ENCODE measurements at regions not wholly inside any gene's neighbourhood (a gene's known extent, or its start where the extent isn't known, plus 50 kb on each side); places are given as distances from the start of the nearest gene placed in this dataset.

- no peak for TF ChIP-seq CTCF (IDR thresholded peaks at IDR 0.05; ENCODE audit: borderline replicate concordance, insufficient read depth, low read depth, low read length)
- no peak overlapping the region for H3K4me3 ChIP-seq (ENCODE audit: low read depth, low read length)
These were observed 76.1 kb upstream of the SLC2A1 start for GRCh38 chr1:43034778-43035177.

GRCh38 chr1:43034195-43034658 lies 75.6 kb upstream of the SLC2A1 start:
- H3K4me3 ChIP-seq (ENCODE audit: low read depth, low read length) = no peak overlapping the region
- TF ChIP-seq CTCF (IDR thresholded peaks at IDR 0.05; ENCODE audit: borderline replicate concordance, insufficient read depth, low read depth, low read length) = no peak

- H3K4me3 ChIP-seq (ENCODE audit: low read depth, low read length) = no peak overlapping the region
- TF ChIP-seq CTCF (IDR thresholded peaks at IDR 0.05; ENCODE audit: borderline replicate concordance, insufficient read depth, low read depth, low read length) = no peak
These were observed 72.9 kb upstream of the SLC2A1 start for GRCh38 chr1:43031316-43032203.

GRCh38 chr1:43024905-43025304 lies 66.2 kb upstream of the SLC2A1 start:
- no peak overlapping the region for H3K4me3 ChIP-seq (ENCODE audit: low read depth, low read length)
- no peak for TF ChIP-seq CTCF (IDR thresholded peaks at IDR 0.05; ENCODE audit: borderline replicate concordance, insufficient read depth, low read depth, low read length)

- TF ChIP-seq CTCF (IDR thresholded peaks at IDR 0.05; ENCODE audit: borderline replicate concordance, insufficient read depth, low read depth, low read length) = no peak
- no peak overlapping the region for H3K4me3 ChIP-seq (ENCODE audit: low read depth, low read length)
These were observed 63.1 kb upstream of the SLC2A1 start for GRCh38 chr1:43021547-43022474.

- no peak overlapping the region for H3K4me3 ChIP-seq (ENCODE audit: low read depth, low read length)
- TF ChIP-seq CTCF (IDR thresholded peaks at IDR 0.05; ENCODE audit: borderline replicate concordance, insufficient read depth, low read depth, low read length) = no peak
These were observed 60.6 kb upstream of the SLC2A1 start for GRCh38 chr1:43019226-43019625.
